HG03064 (cell line): ENCODE measurements at regions not wholly inside any gene's neighbourhood (a gene's known extent, or its start where the extent isn't known, plus 50 kb on each side); places are given as distances from the start of the nearest gene placed in this dataset.

Source experiments
- ATAC-seq: cut with Tn5 transposase; IDR thresholded peaks from one replicate; pipeline ENCODE4 v1.9.1; 2021; ENCODE audit warnings: low read depth; ENCODE audit not compliant: unreplicated experiment

GRCh38 chr2:42927334-42928160 is 135.2 kb upstream of the HAAO start:
- no peak for ATAC-seq

GRCh38 chr2:42926434-42927333 is 134.3 kb upstream of the HAAO start:
- no peak for ATAC-seq

- no peak for ATAC-seq
These were observed 133.5 kb upstream of the HAAO start for GRCh38 chr2:42925742-42926433.

GRCh38 chr2:42924418-42924886 is 132.1 kb upstream of the HAAO start:
- ATAC-seq = no peak

- no peak for ATAC-seq
These were observed 131.4 kb upstream of the HAAO start for GRCh38 chr2:42923580-42924417.

- no peak for ATAC-seq
These were observed 130.6 kb upstream of the HAAO start for GRCh38 chr2:42922790-42923579.

- no peak for ATAC-seq
These were observed 129.9 kb upstream of the HAAO start for GRCh38 chr2:42922293-42922692.

GRCh38 chr2:42921721-42922120 is 129.3 kb upstream of the HAAO start:
- ATAC-seq = no peak

GRCh38 chr2:42921147-42921520 is 128.8 kb upstream of the HAAO start:
- ATAC-seq = no peak

- no peak for ATAC-seq
These were observed 128.2 kb upstream of the HAAO start for GRCh38 chr2:42920446-42921146.

GRCh38 chr2:42918671-42919318 is 126.4 kb upstream of the HAAO start:
- ATAC-seq = no peak

GRCh38 chr2:42918041-42918440 is 125.7 kb upstream of the HAAO start:
- no peak for ATAC-seq

- no peak for ATAC-seq
These were observed 125.1 kb upstream of the HAAO start for GRCh38 chr2:42917425-42917927.

- ATAC-seq = no peak
These were observed 123.9 kb upstream of the HAAO start for GRCh38 chr2:42916324-42916723.

- no peak for ATAC-seq
These were observed 122.5 kb upstream of the HAAO start for GRCh38 chr2:42914860-42915259.

- ATAC-seq = no peak
These were observed 121.9 kb upstream of the HAAO start for GRCh38 chr2:42914314-42914713.

GRCh38 chr2:42913280-42913878 is 121.0 kb upstream of the HAAO start:
- ATAC-seq = no peak
